DND-41 (cell line): ENCODE measurements at regions not wholly inside any gene's neighbourhood (a gene's known extent, or its start where the extent isn't known, plus 50 kb on each side); places are given as distances from the start of the nearest gene placed in this dataset.
"Not testable (repeated sequence)": the region's sequence is repeated elsewhere in the genome, so short reads cannot be mapped to it uniquely, and the experiment has no call there.

Experiments used
- EZH2 ChIP-seq: IDR thresholded peaks from 3 replicates; pipeline ENCODE4 v1.6.1; 2012; ENCODE audit warnings: borderline replicate concordance, low read depth, mild to moderate bottlenecking, moderate library complexity, low read length, inconsistent platforms; ENCODE audit not compliant: severe bottlenecking
- TF ChIP-seq, protein P1 (sequence below): IDR thresholded peaks from 2 replicates; pipeline ENCODE4 v1.5.1; 2012; ENCODE audit warnings: borderline replicate concordance, low read length, moderate library complexity, mild to moderate bottlenecking; ENCODE audit not compliant: poor library complexity, severe bottlenecking; ENCODE audit errors: extremely low read depth

DNA sequence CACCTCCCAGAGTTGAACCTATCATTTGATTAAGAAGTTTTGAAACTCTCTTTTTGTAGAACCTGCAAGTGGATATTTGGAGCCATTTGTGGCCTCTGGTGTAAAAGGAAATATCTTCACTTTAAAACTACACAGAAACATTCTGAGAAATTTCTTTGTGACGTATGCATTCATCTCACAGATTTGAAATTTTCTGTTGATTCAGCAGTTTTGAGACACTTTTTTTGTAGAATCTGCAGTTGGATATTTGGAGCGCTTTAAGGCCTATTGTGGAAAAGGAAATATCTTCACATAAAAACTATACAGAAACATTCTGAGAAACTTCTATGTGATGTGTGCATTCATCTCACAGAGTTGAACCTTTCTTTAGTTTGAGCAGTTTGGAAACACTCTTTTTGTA is 3130.7 kb upstream of the OR11H1 start:
- TF ChIP-seq, protein P1, sequence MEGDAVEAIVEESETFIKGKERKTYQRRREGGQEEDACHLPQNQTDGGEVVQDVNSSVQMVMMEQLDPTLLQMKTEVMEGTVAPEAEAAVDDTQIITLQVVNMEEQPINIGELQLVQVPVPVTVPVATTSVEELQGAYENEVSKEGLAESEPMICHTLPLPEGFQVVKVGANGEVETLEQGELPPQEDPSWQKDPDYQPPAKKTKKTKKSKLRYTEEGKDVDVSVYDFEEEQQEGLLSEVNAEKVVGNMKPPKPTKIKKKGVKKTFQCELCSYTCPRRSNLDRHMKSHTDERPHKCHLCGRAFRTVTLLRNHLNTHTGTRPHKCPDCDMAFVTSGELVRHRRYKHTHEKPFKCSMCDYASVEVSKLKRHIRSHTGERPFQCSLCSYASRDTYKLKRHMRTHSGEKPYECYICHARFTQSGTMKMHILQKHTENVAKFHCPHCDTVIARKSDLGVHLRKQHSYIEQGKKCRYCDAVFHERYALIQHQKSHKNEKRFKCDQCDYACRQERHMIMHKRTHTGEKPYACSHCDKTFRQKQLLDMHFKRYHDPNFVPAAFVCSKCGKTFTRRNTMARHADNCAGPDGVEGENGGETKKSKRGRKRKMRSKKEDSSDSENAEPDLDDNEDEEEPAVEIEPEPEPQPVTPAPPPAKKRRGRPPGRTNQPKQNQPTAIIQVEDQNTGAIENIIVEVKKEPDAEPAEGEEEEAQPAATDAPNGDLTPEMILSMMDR: not testable (repeated sequence)
- not testable (repeated sequence) for TF ChIP-seq EZH2
